ENCODE measurements at regions not wholly inside any gene's neighbourhood (a gene's known extent, or its start where the extent isn't known, plus 50 kb on each side); places are given as distances from the start of the nearest gene placed in this dataset.
"Not testable (repeated sequence)": the region's sequence is repeated elsewhere in the genome, so short reads cannot be mapped to it uniquely, and the experiment has no call there.

GRCh38 chr17:70989280-70989679 is 819.9 kb downstream of the KCNJ2 start:
- no peak for DNase-seq (ENCODE audit: low read depth in 2 of 2)

GRCh38 chr17:70994194-70994593 is 824.9 kb downstream of the KCNJ2 start:
- no peak for DNase-seq (ENCODE audit: low read depth in 2 of 2)

- DNase-seq (ENCODE audit: low read depth in 2 of 2): no peak
These were observed 826.7 kb downstream of the KCNJ2 start for GRCh38 chr17:70995997-70996396.

GRCh38 chr17:71003736-71004135 is 834.4 kb downstream of the KCNJ2 start:
- DNase-seq (ENCODE audit: low read depth in 2 of 2): no peak

- no peak for DNase-seq (ENCODE audit: low read depth in 2 of 2)
These were observed 835.1 kb downstream of the KCNJ2 start for GRCh38 chr17:71004413-71004812.

- no peak for DNase-seq (ENCODE audit: low read depth in 2 of 2)
These were observed 842.1 kb downstream of the KCNJ2 start for GRCh38 chr17:71011391-71011790.

GRCh38 chr17:71019699-71020098 is 850.4 kb downstream of the KCNJ2 start:
- DNase-seq (ENCODE audit: low read depth in 2 of 2): no peak

- no peak for DNase-seq (ENCODE audit: low read depth in 2 of 2)
These were observed 853.4 kb downstream of the KCNJ2 start for GRCh38 chr17:71022758-71023157.

- no peak for DNase-seq (ENCODE audit: low read depth in 2 of 2)
These were observed 854.1 kb downstream of the KCNJ2 start for GRCh38 chr17:71023249-71024030.

GRCh38 chr17:71024172-71024571 is 854.8 kb downstream of the KCNJ2 start:
- no peak for DNase-seq (ENCODE audit: low read depth in 2 of 2)

- DNase-seq (ENCODE audit: low read depth in 2 of 2): no peak
These were observed 855.6 kb downstream of the KCNJ2 start for GRCh38 chr17:71024969-71025368.

- no peak for DNase-seq (ENCODE audit: low read depth in 2 of 2)
These were observed 859.9 kb downstream of the KCNJ2 start for GRCh38 chr17:71029246-71029645.

GRCh38 chr17:71031286-71031685 is 862.0 kb downstream of the KCNJ2 start:
- DNase-seq (ENCODE audit: low read depth in 2 of 2): not testable (repeated sequence)

- DNase-seq (ENCODE audit: low read depth in 2 of 2): no peak
These were observed 863.5 kb downstream of the KCNJ2 start for GRCh38 chr17:71032746-71033273.

- no peak for DNase-seq (ENCODE audit: low read depth in 2 of 2)
These were observed 864.0 kb downstream of the KCNJ2 start for GRCh38 chr17:71033336-71033735.

GRCh38 chr17:71035226-71035625 is 865.9 kb downstream of the KCNJ2 start:
- DNase-seq (ENCODE audit: low read depth in 2 of 2): no peak

GRCh38 chr17:71037386-71037785 is 868.1 kb downstream of the KCNJ2 start:
- DNase-seq (ENCODE audit: low read depth in 2 of 2): no peak

GRCh38 chr17:71039391-71039790 is 870.1 kb downstream of the KCNJ2 start:
- DNase-seq (ENCODE audit: low read depth in 2 of 2): no peak

GRCh38 chr17:71052971-71053370 is 883.6 kb downstream of the KCNJ2 start:
- DNase-seq (ENCODE audit: low read depth in 2 of 2): no peak

GRCh38 chr17:71055128-71055527 is 885.8 kb downstream of the KCNJ2 start:
- DNase-seq (ENCODE audit: low read depth in 2 of 2): no peak

- no peak for DNase-seq (ENCODE audit: low read depth in 2 of 2)
These were observed 888.1 kb downstream of the KCNJ2 start for GRCh38 chr17:71057448-71057847.

- no peak for DNase-seq (ENCODE audit: low read depth in 2 of 2)
These were observed 888.6 kb downstream of the KCNJ2 start for GRCh38 chr17:71057938-71058337.

GRCh38 chr17:71063127-71063526 is 893.8 kb downstream of the KCNJ2 start:
- no peak for DNase-seq (ENCODE audit: low read depth in 2 of 2)

All from lung microvascular endothelial cell (primary cell).